Stromal cell of bone marrow (primary cell): ENCODE measurements at regions not wholly inside any gene's neighbourhood (a gene's known extent, or its start where the extent isn't known, plus 50 kb on each side); places are given as distances from the start of the nearest gene placed in this dataset.

Source experiments
- DNase-seq: peaks from one replicate; pipeline ENCODE4 v3.0.0-alpha.2; 2012; ENCODE audit warnings: low read depth

- DNase-seq, result no peak
These were observed 88.0 kb downstream of the TMEM100 start for GRCh38 chr17:55634702-55635101.

GRCh38 chr17:55632893-55633292 is 89.8 kb downstream of the TMEM100 start:
- DNase-seq, result no peak

GRCh38 chr17:55632236-55632635 is 90.4 kb downstream of the TMEM100 start:
- DNase-seq, result no peak

- no peak for DNase-seq
These were observed 92.7 kb downstream of the TMEM100 start for GRCh38 chr17:55629995-55630394.

GRCh38 chr17:55625521-55625920 is 97.1 kb downstream of the TMEM100 start:
- DNase-seq, result no peak

- DNase-seq, result no peak
These were observed 97.8 kb downstream of the TMEM100 start for GRCh38 chr17:55624772-55625433.

DNA sequence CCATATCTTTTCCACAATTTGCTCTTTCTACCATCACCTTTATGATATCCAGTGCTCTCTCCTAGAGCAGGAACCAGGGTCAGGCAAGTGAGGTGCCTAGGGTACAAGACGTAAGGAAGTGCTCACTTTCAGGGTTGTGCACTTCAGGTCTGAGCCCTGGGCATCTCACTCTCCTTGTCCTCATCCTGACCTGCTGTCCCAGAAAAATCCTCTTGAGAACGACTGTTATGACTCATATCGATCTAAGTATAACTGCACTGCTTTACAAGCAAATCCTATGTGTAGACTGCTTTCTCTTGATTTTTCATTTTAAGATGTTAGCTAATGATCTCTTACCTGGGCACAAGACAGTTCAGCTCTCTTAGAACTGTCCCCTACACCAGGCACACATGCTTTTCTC is 100.1 kb downstream of the TMEM100 start:
- DNase-seq, result no peak

GRCh38 chr17:55620945-55621344 is 101.7 kb downstream of the TMEM100 start:
- DNase-seq, result no peak

- no peak for DNase-seq
These were observed 102.6 kb downstream of the TMEM100 start for GRCh38 chr17:55620023-55620422.

DNA sequence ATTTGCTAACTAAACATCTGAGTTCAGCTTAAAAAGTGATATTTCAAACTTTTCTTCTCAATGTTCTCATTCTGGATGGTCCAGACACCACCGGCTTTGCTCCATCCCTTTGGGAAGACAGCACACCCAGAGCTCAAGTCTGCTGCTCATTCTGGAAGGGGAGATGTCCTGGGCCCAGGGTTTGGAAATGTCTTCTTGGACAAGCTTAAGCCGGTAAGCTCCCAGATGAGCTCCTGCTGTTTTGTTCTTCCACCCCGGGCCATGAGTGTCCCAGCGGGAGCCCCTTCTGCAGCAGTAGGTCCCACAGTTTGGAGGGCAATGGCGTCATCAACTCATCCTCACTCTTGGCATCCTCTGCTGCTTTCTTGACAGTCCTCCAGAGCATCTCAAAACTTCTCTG is 105.2 kb downstream of the TMEM100 start:
- no peak for DNase-seq

- no peak for DNase-seq
These were observed 102.8 kb upstream of the SMIM36 start for GRCh38 chr17:55614061-55614460.

GRCh38 chr17:55612691-55613141 is 101.5 kb upstream of the SMIM36 start:
- DNase-seq, result no peak

DNA sequence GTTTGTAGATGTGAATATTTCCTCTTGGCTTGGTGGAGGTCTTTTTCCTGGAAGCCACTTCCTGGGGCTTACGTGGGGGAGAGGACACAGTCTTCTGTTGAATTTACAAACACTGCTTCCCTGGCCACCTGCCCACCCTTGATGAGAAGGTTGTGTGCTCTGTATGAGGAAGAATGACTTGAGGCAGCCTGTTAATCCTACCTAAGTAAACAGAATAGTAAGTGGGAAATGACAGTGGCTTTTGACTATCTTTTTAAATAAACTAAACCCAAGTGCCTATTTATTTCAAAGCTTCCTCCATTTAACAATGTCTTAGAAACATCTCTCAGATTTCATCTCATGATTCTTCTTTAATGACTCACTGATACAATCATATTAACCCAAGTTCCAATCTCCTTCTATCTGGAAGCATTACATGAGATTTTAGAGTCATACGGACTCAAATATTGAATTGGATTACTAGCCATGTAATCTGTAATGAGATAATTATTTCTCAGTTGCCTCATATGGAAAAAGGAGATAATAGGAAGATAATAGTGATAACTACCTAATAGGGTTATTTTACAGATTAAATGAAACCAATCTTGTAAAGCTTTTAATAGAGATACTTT is 96.6 kb upstream of the SMIM36 start:
- no peak for DNase-seq

- no peak for DNase-seq
These were observed 95.2 kb upstream of the SMIM36 start for GRCh38 chr17:55606488-55606815.

DNA sequence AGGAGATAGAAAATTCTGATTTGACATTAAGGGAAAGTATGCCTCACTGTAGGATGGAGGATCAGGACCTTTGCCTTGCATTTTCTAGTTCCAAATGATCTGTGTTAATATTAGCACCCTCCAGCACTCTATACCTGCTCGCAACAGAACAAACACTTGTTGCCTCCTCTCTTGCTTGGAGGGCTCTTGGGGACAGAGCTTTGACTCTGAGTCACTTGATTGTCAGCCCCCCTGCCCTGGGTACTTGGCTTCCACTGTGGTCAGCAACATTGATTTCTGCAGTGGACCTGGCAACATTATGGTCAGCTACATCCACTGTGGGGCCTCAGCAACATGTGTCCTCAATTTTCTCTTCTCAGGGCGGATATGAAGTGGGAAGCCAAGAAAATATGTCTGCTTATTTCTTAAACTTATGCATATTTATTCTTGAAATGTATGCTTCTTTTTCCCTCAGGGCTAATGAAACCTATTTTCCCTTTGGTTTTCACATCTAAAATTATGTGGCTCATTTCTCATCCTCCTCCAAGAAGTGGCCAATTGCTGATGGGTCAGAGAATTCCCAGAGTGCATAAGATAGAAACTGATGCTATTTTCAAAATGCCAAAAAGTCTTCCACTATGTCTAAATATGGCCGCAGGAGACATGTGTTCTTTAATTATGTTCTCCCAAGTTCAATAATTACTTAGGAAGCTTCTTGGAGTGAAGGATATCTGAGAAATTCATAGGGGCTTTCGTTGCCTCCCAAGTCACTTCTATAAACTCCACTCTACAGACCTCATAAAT is 94.6 kb upstream of the SMIM36 start:
- no peak for DNase-seq

DNA sequence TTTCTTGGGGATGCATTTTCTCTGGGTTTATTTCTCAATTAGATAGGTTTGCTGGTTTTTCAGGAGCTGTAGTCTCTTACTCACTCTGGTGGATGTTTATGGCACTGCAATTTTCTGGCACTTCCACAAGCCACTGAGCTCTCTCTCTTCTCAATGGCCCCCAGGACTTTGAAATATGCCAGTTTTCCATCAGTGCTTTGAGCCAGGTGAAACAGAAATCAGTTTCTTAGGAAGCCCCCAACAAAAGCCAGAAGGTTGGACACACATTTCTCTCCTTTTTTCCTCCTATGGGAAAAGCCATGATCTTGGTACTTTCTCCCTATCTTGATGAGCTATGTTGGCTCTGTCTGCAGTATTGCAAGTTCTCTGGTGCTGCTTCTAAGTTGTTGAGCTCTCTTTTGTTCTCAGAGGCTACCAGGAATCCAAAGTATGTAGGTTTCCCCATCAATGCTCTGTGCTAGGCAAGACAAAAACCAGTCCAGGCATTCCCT is 90.7 kb upstream of the SMIM36 start:
- no peak for DNase-seq

DNA sequence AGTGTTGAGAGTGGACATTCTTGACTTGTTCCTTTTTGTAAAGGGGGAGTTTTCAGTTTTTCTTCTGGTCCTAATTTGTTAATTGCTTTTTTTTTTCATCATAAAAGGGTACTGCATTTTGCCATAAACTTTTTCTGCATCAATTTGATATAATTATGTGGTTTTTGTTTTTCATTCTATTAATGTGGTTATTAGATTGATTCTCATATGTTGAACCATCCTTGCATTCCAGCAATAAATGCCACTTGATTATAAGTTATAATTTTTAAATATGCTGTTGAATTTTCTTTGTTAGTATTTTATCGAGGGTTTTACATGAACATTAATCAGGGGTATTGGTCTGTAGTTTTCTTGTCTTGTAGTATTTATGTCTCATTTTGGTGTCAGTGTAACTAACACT is 87.2 kb upstream of the SMIM36 start:
- DNase-seq, result no peak

GRCh38 chr17:55588446-55589242 is 77.4 kb upstream of the SMIM36 start:
- DNase-seq, result no peak

DNA sequence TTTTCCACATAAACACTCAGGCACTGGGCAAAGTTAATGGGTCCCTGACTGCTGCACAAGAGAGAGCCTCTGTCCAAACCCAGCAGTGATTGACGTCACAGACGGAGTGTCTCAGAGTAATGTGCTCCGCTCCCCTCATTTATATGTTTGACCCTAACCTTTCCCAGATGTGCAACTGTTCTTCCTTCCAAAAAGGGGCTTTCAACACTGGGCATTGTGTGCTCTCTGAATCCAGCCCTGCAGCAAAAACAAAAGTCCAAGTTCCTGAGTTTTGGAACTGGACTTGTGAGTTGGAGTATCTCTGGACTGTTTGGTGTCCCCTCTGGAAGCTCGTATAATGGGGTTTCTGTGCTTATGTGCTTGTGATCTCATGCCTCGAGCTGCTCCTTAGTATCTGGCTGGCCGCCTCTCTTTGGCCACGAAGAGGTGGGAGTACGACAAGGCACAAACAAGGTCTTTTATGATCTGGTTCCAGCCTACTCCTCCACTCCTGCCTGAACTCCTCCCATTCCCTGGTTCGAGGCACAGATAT is 76.4 kb upstream of the SMIM36 start:
- no peak for DNase-seq

GRCh38 chr17:55585629-55586028 is 74.4 kb upstream of the SMIM36 start:
- DNase-seq, result no peak

- DNase-seq, result no peak
These were observed 73.6 kb upstream of the SMIM36 start for GRCh38 chr17:55584861-55585260.

- DNase-seq, result no peak
These were observed 72.9 kb upstream of the SMIM36 start for GRCh38 chr17:55584055-55584685.
